ENCODE measurements at regions not wholly inside any gene's neighbourhood (a gene's known extent, or its start where the extent isn't known, plus 50 kb on each side); places are given as distances from the start of the nearest gene placed in this dataset.

GRCh38 chr5:67431191-67431590, 234.6 kb upstream of the CD180 start:
- TF ChIP-seq CTCF (IDR thresholded peaks at IDR 0.05; ENCODE audit: low read depth, low read length, poor library complexity, severe bottlenecking) (no peak), EZH2phosphoT487 (IDR thresholded peaks at IDR 0.05; ENCODE audit: borderline replicate concordance, low read length) (no peak)

Data from DOHH2 (cell line).